ENCODE measurements at regions not wholly inside any gene's neighbourhood (a gene's known extent, or its start where the extent isn't known, plus 50 kb on each side); places are given as distances from the start of the nearest gene placed in this dataset.

DNA sequence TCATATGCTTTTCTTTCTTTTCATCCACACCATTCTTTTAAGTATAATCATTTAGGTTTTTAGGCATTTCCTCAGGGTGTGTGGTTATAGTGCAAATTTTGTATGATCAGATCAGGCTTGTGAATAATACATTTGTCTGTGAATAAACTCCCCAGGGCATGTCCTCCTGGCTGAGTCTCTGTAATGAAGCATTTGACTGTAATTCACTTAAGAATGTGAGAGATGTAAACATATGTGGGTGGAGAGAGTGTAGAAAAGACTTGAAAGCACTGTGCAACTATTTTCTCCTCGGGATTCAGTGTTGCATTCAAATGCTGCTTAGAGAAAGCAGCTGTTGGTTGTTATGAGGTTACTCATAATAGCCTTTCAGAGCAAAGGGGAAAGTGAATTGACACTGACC lies 996.5 kb downstream of the TUSC7 start:
- Histone ChIP-seq H3K4me1 (peaks cover 0 to under 1% (median 0%) of the 10 kb centered on the region in 4 donors), H3K27me3 (no peaks in the 10 kb centered on the region), H3K9me3 (no peaks in the 10 kb centered on the region), H3K36me3 (no peaks in the 10 kb centered on the region), H3K27ac (no peak overlapping the region), H3K4me3 (no peak overlapping the region)
- no peak for DNase-seq
- TF ChIP-seq, protein P1, sequence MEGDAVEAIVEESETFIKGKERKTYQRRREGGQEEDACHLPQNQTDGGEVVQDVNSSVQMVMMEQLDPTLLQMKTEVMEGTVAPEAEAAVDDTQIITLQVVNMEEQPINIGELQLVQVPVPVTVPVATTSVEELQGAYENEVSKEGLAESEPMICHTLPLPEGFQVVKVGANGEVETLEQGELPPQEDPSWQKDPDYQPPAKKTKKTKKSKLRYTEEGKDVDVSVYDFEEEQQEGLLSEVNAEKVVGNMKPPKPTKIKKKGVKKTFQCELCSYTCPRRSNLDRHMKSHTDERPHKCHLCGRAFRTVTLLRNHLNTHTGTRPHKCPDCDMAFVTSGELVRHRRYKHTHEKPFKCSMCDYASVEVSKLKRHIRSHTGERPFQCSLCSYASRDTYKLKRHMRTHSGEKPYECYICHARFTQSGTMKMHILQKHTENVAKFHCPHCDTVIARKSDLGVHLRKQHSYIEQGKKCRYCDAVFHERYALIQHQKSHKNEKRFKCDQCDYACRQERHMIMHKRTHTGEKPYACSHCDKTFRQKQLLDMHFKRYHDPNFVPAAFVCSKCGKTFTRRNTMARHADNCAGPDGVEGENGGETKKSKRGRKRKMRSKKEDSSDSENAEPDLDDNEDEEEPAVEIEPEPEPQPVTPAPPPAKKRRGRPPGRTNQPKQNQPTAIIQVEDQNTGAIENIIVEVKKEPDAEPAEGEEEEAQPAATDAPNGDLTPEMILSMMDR (IDR thresholded peaks at IDR 0.05): no peak
- intact Hi-C loops (cut with DNase I; ENCODE audit: low total_unique reads): no loop called here

DNA sequence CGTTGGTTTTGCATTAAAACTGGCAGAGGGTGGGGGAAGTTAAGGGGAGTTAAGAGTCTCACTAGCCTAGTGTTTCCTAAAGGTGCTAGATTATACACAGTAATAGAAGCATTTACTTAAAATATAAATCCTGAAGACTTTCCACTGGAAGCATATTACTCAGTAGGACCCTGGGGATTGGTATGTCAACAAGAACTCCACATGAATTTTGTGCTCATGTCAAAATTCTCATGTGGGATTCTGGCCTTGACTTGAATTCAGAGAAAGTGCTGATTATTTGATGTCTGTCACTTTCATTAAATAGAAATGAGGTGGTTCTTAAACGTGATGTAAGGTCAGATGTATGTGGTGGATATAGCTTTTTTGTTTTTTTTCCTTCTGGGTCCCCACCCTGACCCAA lies 997.2 kb downstream of the TUSC7 start:
- Histone ChIP-seq H3K36me3 (no peaks in the 10 kb centered on the region), H3K4me1 (no peaks in the 10 kb centered on the region), H3K4me3 (no peak overlapping the region), H3K27me3 (no peaks in the 10 kb centered on the region), H3K27ac (no peak overlapping the region), H3K9me3 (no peaks in the 10 kb centered on the region)
- DNase-seq: no peak
- intact Hi-C loops (cut with DNase I; ENCODE audit: low total_unique reads): no loop called here
- TF ChIP-seq, protein P1 (IDR thresholded peaks at IDR 0.05): no peak

DNA sequence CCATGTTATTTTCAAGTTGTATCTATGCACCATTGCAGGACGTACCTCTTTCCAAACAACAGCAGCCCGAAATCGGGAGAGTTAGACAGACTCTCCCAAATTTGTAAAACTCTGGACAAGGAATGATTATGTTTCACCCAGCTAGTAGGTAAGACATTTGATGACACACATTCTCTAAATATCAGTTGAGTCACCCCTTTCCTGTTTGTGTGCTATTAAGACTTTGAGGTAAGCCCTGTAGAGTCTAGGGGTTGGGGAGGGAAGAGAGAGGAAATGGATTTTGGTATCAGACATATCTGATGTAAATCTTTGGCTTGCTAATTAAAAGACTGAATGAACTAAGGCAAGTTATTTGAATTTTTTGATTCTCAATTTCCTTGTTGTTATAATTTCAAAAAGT lies 999.0 kb downstream of the TUSC7 start:
- H3K4me1 ChIP-seq: no peaks in the 10 kb centered on the region
- intact Hi-C loops (cut with DNase I; ENCODE audit: low total_unique reads): no loop called here
- H3K9me3 ChIP-seq: no peaks in the 10 kb centered on the region
- no peaks in the 10 kb centered on the region for H3K27me3 ChIP-seq
- no peak for DNase-seq
- TF ChIP-seq, protein P1 (IDR thresholded peaks at IDR 0.05): no peak
- no peaks in the 10 kb centered on the region for H3K36me3 ChIP-seq
- no peak overlapping the region for H3K27ac ChIP-seq
- no peak overlapping the region for H3K4me3 ChIP-seq

DNA sequence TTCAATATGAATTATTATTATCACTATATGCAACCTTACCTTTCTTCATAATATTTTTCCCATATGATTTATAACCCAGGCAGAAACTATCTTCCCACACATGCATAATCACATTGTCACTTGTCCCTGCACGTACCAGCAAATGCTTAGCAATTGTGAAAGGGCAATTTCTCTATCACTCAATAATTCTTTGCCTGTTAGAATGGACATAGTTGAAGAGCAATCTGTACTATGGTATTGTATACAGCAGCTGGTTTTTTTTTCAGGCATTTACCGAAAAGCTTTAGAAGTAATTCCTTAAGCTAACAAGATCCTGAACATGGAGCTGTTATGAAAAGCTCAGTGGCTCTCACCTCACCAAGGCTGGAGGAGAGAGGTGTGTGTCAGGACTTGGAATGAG lies 999.5 kb downstream of the TUSC7 start:
- intact Hi-C loops (cut with DNase I; ENCODE audit: low total_unique reads): no loop called here
- Histone ChIP-seq H3K27ac (no peak overlapping the region), H3K4me3 (no peak overlapping the region), H3K9me3 (no peaks in the 10 kb centered on the region), H3K27me3 (no peaks in the 10 kb centered on the region), H3K4me1 (no peaks in the 10 kb centered on the region), H3K36me3 (no peaks in the 10 kb centered on the region)
- TF ChIP-seq, protein P1 (IDR thresholded peaks at IDR 0.05): no peak
- DNase-seq: no peak

DNA sequence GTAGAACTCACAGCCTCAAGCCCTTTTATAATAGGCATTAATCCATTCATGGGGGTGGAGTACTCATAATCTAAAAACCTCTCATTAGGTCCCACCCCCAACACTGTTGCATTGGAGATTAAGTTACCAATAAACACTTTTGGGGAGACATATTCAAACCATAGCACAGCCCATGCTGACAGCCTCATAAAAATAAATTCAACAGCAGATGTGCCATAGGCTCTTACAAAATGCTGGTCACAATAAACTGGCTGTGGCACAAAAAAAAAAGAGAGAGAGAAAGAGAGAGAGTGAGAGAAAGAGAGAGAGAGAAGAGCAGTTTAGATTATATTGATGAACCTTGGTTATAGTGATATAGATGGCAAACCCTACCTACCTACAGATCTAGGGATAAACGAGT lies 1000.9 kb downstream of the TUSC7 start:
- intact Hi-C loops (cut with DNase I; ENCODE audit: low total_unique reads): no loop called here

More for the DNA sequence above, 1000.9 kb downstream of the TUSC7 start:
- H3K27ac ChIP-seq: no peak overlapping the region
- H3K4me3 ChIP-seq: no peak overlapping the region
- H3K36me3 ChIP-seq: no peaks in the 10 kb centered on the region
- H3K4me1 ChIP-seq: no peaks in the 10 kb centered on the region
- no peak for DNase-seq
- H3K27me3 ChIP-seq: no peaks in the 10 kb centered on the region
- TF ChIP-seq, protein P1 (IDR thresholded peaks at IDR 0.05): no peak
- no peaks in the 10 kb centered on the region for H3K9me3 ChIP-seq
